Activated naive CD4-positive, alpha-beta T cell treated with anti-CD3 and anti-CD28 coated beads, Interleukin-2, amount 50 U/mL, for 24 hours (primary cell): ENCODE measurements at regions not wholly inside any gene's neighbourhood (a gene's known extent, or its start where the extent isn't known, plus 50 kb on each side); places are given as distances from the start of the nearest gene placed in this dataset.

Experiments used
- H3K27ac Mint-ChIP-seq: one replicate; pipeline ENCODE4 v1.8.0; 2021; ENCODE audit warnings: mild to moderate bottlenecking, mixed read lengths
- H3K27me3 Mint-ChIP-seq: one replicate; pipeline ENCODE4 v1.8.0; 2021; ENCODE audit warnings: mixed read lengths
- H3K36me3 Mint-ChIP-seq: one replicate; pipeline ENCODE4 v1.8.0; 2021; ENCODE audit warnings: mixed read lengths
- H3K4me1 Mint-ChIP-seq: one replicate; pipeline ENCODE4 v1.8.0; 2021; ENCODE audit warnings: mixed read lengths
- H3K4me3 Mint-ChIP-seq: one replicate; pipeline ENCODE4 v1.8.0; 2021; ENCODE audit warnings: mild to moderate bottlenecking, mixed read lengths
- H3K9me3 Mint-ChIP-seq: one replicate; pipeline ENCODE4 v1.8.0; 2021; ENCODE audit warnings: mixed read lengths

- no peaks in the 10 kb centered on the region for H3K9me3 Mint-ChIP-seq
- H3K4me3 Mint-ChIP-seq: no peak overlapping the region
- H3K27ac Mint-ChIP-seq: no peak overlapping the region
- no peaks in the 10 kb centered on the region for H3K36me3 Mint-ChIP-seq
- H3K4me1 Mint-ChIP-seq: no peaks in the 10 kb centered on the region
- H3K27me3 Mint-ChIP-seq: peaks cover 1% of the 10 kb centered on the region
Observed at GRCh38 chr1:68346188-68346808, 103.5 kb downstream of the RPE65 start.

GRCh38 chr1:68344208-68344607 is 105.5 kb downstream of the RPE65 start:
- Mint-ChIP-seq H3K4me3 (no peak overlapping the region), H3K27ac (no peak overlapping the region), H3K27me3 (peaks cover 6% of the 10 kb centered on the region), H3K4me1 (no peaks in the 10 kb centered on the region), H3K9me3 (no peaks in the 10 kb centered on the region), H3K36me3 (no peaks in the 10 kb centered on the region)

- peaks cover 6% of the 10 kb centered on the region for H3K27me3 Mint-ChIP-seq
- H3K9me3 Mint-ChIP-seq: no peaks in the 10 kb centered on the region
- no peak overlapping the region for H3K4me3 Mint-ChIP-seq
- no peaks in the 10 kb centered on the region for H3K36me3 Mint-ChIP-seq
- no peaks in the 10 kb centered on the region for H3K4me1 Mint-ChIP-seq
- H3K27ac Mint-ChIP-seq: no peak overlapping the region
Observed at GRCh38 chr1:68340951-68341350, 108.6 kb upstream of the WLS start.

GRCh38 chr1:68339505-68339904 is 107.2 kb upstream of the WLS start:
- Mint-ChIP-seq H3K27me3 (peaks cover 6% of the 10 kb centered on the region), H3K4me1 (no peaks in the 10 kb centered on the region), H3K36me3 (no peaks in the 10 kb centered on the region), H3K9me3 (no peaks in the 10 kb centered on the region), H3K27ac (no peak overlapping the region), H3K4me3 (no peak overlapping the region)

GRCh38 chr1:68338081-68338480 is 105.8 kb upstream of the WLS start:
- H3K4me3 Mint-ChIP-seq: no peak overlapping the region
- H3K36me3 Mint-ChIP-seq: no peaks in the 10 kb centered on the region
- H3K27ac Mint-ChIP-seq: peak overlapping the region; percentile 25
- peaks cover 6% of the 10 kb centered on the region for H3K27me3 Mint-ChIP-seq
- no peaks in the 10 kb centered on the region for H3K4me1 Mint-ChIP-seq
- no peaks in the 10 kb centered on the region for H3K9me3 Mint-ChIP-seq

GRCh38 chr1:68332041-68332440 is 99.7 kb upstream of the WLS start:
- no peaks in the 10 kb centered on the region for H3K9me3 Mint-ChIP-seq
- no peak overlapping the region for H3K4me3 Mint-ChIP-seq
- no peaks in the 10 kb centered on the region for H3K36me3 Mint-ChIP-seq
- no peaks in the 10 kb centered on the region for H3K4me1 Mint-ChIP-seq
- no peaks in the 10 kb centered on the region for H3K27me3 Mint-ChIP-seq
- no peak overlapping the region for H3K27ac Mint-ChIP-seq

- Mint-ChIP-seq H3K27me3 (no peaks in the 10 kb centered on the region), H3K9me3 (no peaks in the 10 kb centered on the region), H3K36me3 (no peaks in the 10 kb centered on the region), H3K4me3 (no peak overlapping the region), H3K27ac (no peak overlapping the region), H3K4me1 (no peaks in the 10 kb centered on the region)
Observed at GRCh38 chr1:68331117-68331865, 99.0 kb upstream of the WLS start.

GRCh38 chr1:68330391-68330790 is 98.1 kb upstream of the WLS start:
- Mint-ChIP-seq H3K36me3 (no peaks in the 10 kb centered on the region), H3K27ac (no peak overlapping the region)

GRCh38 chr1:68329096-68329835 is 96.9 kb upstream of the WLS start:
- Mint-ChIP-seq H3K4me3 (no peak overlapping the region), H3K9me3 (peaks cover 5% of the 10 kb centered on the region), H3K27ac (no peak overlapping the region), H3K27me3 (no peaks in the 10 kb centered on the region), H3K4me1 (no peaks in the 10 kb centered on the region), H3K36me3 (no peaks in the 10 kb centered on the region)

More at GRCh38 chr1:68330391-68330790, 98.1 kb upstream of the WLS start:
- H3K4me1 Mint-ChIP-seq: no peaks in the 10 kb centered on the region
- peaks cover under 1% of the 10 kb centered on the region for H3K9me3 Mint-ChIP-seq
- H3K27me3 Mint-ChIP-seq: no peaks in the 10 kb centered on the region
- no peak overlapping the region for H3K4me3 Mint-ChIP-seq

- Mint-ChIP-seq H3K4me3 (no peak overlapping the region), H3K9me3 (peaks cover 5% of the 10 kb centered on the region)
Observed at GRCh38 chr1:68328490-68328889, 96.2 kb upstream of the WLS start.

GRCh38 chr1:68327414-68327813 is 95.1 kb upstream of the WLS start:
- no peaks in the 10 kb centered on the region for H3K27me3 Mint-ChIP-seq
- peaks cover 5% of the 10 kb centered on the region for H3K9me3 Mint-ChIP-seq
- no peaks in the 10 kb centered on the region for H3K36me3 Mint-ChIP-seq
- H3K4me1 Mint-ChIP-seq: no peaks in the 10 kb centered on the region
- no peak overlapping the region for H3K27ac Mint-ChIP-seq
- no peak overlapping the region for H3K4me3 Mint-ChIP-seq

More at GRCh38 chr1:68328490-68328889, 96.2 kb upstream of the WLS start:
- no peaks in the 10 kb centered on the region for H3K27me3 Mint-ChIP-seq
- H3K36me3 Mint-ChIP-seq: no peaks in the 10 kb centered on the region
- no peaks in the 10 kb centered on the region for H3K4me1 Mint-ChIP-seq
- H3K27ac Mint-ChIP-seq: no peak overlapping the region

- Mint-ChIP-seq H3K27me3 (no peaks in the 10 kb centered on the region), H3K4me1 (no peaks in the 10 kb centered on the region), H3K9me3 (peaks cover 5% of the 10 kb centered on the region), H3K4me3 (no peak overlapping the region), H3K36me3 (no peaks in the 10 kb centered on the region), H3K27ac (no peak overlapping the region)
Observed at GRCh38 chr1:68326481-68326880, 94.2 kb upstream of the WLS start.

GRCh38 chr1:68324316-68324715 is 92.0 kb upstream of the WLS start:
- Mint-ChIP-seq H3K36me3 (no peaks in the 10 kb centered on the region), H3K4me1 (no peaks in the 10 kb centered on the region), H3K9me3 (peaks cover 5% of the 10 kb centered on the region), H3K27me3 (no peaks in the 10 kb centered on the region), H3K27ac (no peak overlapping the region), H3K4me3 (no peak overlapping the region)

- Mint-ChIP-seq H3K36me3 (no peaks in the 10 kb centered on the region), H3K9me3 (peaks cover 5% of the 10 kb centered on the region), H3K4me1 (no peaks in the 10 kb centered on the region), H3K27ac (no peak overlapping the region), H3K4me3 (no peak overlapping the region), H3K27me3 (no peaks in the 10 kb centered on the region)
Observed at GRCh38 chr1:68322837-68323687, 90.7 kb upstream of the WLS start.

- Mint-ChIP-seq H3K36me3 (no peaks in the 10 kb centered on the region), H3K27ac (no peak overlapping the region), H3K4me3 (no peak overlapping the region), H3K27me3 (no peaks in the 10 kb centered on the region), H3K9me3 (peaks cover 5% of the 10 kb centered on the region), H3K4me1 (no peaks in the 10 kb centered on the region)
Observed at GRCh38 chr1:68322096-68322495, 89.8 kb upstream of the WLS start.
